Karpas-422 (cell line): ENCODE measurements at regions not wholly inside any gene's neighbourhood (a gene's known extent, or its start where the extent isn't known, plus 50 kb on each side); places are given as distances from the start of the nearest gene placed in this dataset.

Experiments used
- DNase-seq: peaks from one replicate; pipeline ENCODE4 v3.0.0-alpha.2; 2015
- H2AFZ ChIP-seq: fragments of 200-600 bp; sonication (generic); 2 replicates; pipeline ENCODE4 v1.6.1; 2014; ENCODE audit warnings: antibody characterized with exemption, low read length, mixed read lengths
- H3K27ac ChIP-seq: fragments of 200-600 bp; sonication (generic); 2 replicates; pipeline ENCODE4 v1.5.1; 2014; ENCODE audit warnings: mild to moderate bottlenecking, low read length, moderate library complexity
- H3K27me3 ChIP-seq: fragments of 200-600 bp; sonication (generic); 2 replicates; pipeline ENCODE4 v1.6.1; 2014; ENCODE audit warnings: low read length, mixed read lengths
- H3K36me3 ChIP-seq: fragments of 200-600 bp; sonication (generic); 2 replicates; pipeline ENCODE4 v1.6.1; 2014; ENCODE audit warnings: low read length, mixed read lengths; ENCODE audit not compliant: insufficient read depth
- H3K4me1 ChIP-seq: fragments of 200-600 bp; sonication (generic); 2 replicates; pipeline ENCODE4 v1.6.1; 2014; ENCODE audit warnings: mild to moderate bottlenecking, low read length, mixed read lengths
- H3K4me2 ChIP-seq: fragments of 200-600 bp; sonication (generic); 2 replicates; pipeline ENCODE4 v1.6.1; 2014; ENCODE audit warnings: low read length, low read depth, mild to moderate bottlenecking; ENCODE audit not compliant: poor library complexity, severe bottlenecking
- H3K4me3 ChIP-seq: fragments of 200-600 bp; sonication (generic); 2 replicates; pipeline ENCODE4 v1.5.1; 2014; ENCODE audit warnings: mild to moderate bottlenecking, antibody characterized with exemption, low read length, mixed read lengths
- H3K79me2 ChIP-seq: fragments of 200-600 bp; sonication (generic); 2 replicates; pipeline ENCODE4 v1.6.1; 2014; ENCODE audit warnings: mild to moderate bottlenecking, low read length, mixed read lengths
- H3K9ac ChIP-seq: fragments of 200-600 bp; sonication (generic); 2 replicates; pipeline ENCODE4 v1.6.0; 2014; ENCODE audit warnings: low read length
- H3K9me2 ChIP-seq: fragments of 200-600 bp; sonication (generic), shearing (Covaris generic); replicated peaks from 2 replicates; pipeline ENCODE4 v1.6.0; 2014; ENCODE audit warnings: mild to moderate bottlenecking, low read length, moderate library complexity; ENCODE audit not compliant: insufficient read depth
- H3K9me3 ChIP-seq: fragments of 300-700, 200-600 bp; sonication (generic); 2 replicates; pipeline ENCODE4 v1.6.1; 2014; ENCODE audit warnings: low read length, mixed read lengths
- H4K20me1 ChIP-seq: fragments of 200-600 bp; sonication (generic); 2 replicates; pipeline ENCODE4 v1.6.1; 2014; ENCODE audit warnings: mild to moderate bottlenecking, antibody characterized with exemption, low read length, low read depth; ENCODE audit not compliant: insufficient read depth

DNA sequence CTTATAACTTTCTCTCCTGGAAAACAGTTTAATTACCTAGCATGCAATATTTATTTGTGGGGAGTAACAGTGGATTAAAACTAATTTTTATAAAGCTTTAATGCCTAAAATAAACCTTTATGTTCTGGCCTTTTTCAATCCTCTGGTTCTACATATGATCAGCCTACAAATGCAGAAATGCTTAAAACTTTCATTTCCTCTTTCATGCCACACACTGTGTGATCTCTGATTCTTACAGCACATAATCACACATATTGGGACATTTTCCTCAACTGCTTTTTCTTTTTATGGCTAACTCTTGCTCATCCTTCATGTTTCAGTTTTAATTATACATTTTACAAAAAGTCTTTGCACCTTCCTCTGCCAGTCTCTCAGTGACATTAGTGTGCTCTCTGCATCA, 910.8 kb upstream of the SLITRK6 start:
- Histone ChIP-seq H3K27ac (no peak overlapping the region), H3K4me2 (no peak overlapping the region), H3K9me2 (no peaks in the 10 kb centered on the region), H3K36me3 (no peaks in the 10 kb centered on the region; the same call in 1 of the 2 replicates), H3K27me3 (no peaks in the 10 kb centered on the region), H3K9me3 (peaks cover 8% of the 10 kb centered on the region), H3K4me3 (no peak overlapping the region), H3K9ac (no peak overlapping the region), H4K20me1 (no peaks in the 10 kb centered on the region), H2AFZ (peak overlapping the region; percentile 61; the same call in 1 of the 2 replicates), H3K79me2 (no peaks in the 10 kb centered on the region), H3K4me1 (peaks cover 10% of the 10 kb centered on the region)
- DNase-seq, result peak; percentile 66

DNA sequence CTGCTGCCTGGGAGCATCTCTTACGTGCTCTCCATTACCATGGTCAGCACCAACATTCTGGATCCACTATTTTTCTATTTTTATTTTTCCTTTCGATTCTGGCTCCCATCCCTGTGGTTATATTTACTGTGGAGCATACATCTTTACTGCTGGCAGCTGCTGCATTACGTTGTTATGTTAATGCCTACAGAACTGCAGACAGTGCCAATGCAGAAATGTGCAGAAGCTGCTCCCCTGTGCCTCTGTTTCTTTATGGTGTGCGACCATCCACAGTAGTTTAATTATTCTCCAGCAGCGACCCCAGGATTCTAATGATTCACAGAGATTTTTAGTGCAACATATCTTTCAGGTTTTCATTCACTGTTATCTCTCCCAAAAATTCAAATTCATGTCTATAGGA, 911.7 kb upstream of the SLITRK6 start:
- H3K27ac ChIP-seq, result no peak overlapping the region
- no peak overlapping the region for H3K4me2 ChIP-seq
- H3K9me2 ChIP-seq, result no peaks in the 10 kb centered on the region
- DNase-seq, result no peak
- peaks cover 10% of the 10 kb centered on the region for H3K4me1 ChIP-seq
- H3K9ac ChIP-seq, result no peak overlapping the region
- H3K9me3 ChIP-seq, result peaks cover 8% of the 10 kb centered on the region
- no peaks in the 10 kb centered on the region for H4K20me1 ChIP-seq
- H3K4me3 ChIP-seq, result no peak overlapping the region
- H3K79me2 ChIP-seq, result no peaks in the 10 kb centered on the region
- 0 out of 2 replicates have a peak overlapping the region, but pooled peaks have one; percentile 8 for H2AFZ ChIP-seq
- no peaks in the 10 kb centered on the region for H3K27me3 ChIP-seq
- H3K36me3 ChIP-seq, result no peaks in the 10 kb centered on the region; the same call in 1 of the 2 replicates

DNA sequence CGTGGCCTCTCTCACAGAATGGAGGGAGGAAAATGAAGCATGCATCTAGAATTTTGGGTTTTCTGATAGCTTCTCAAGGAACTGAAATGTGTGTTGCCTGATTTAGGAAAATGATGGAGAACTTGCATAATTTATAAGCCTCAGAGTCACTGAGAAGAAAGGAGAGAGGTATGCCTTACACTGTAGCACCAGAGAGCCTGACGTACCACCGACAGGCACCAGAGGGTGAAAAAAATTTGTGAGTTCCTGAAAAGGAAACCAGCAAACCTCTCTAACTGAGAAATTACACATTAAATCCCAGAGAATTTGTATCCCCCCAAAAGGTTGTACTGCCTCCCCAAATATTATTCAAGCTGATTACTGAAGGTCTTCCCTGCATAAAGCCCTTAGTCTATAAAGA, 915.3 kb upstream of the SLITRK6 start:
- H3K9ac ChIP-seq, result no peak overlapping the region
- no peaks in the 10 kb centered on the region for H3K9me2 ChIP-seq
- peak overlapping the region; percentile 49; the same call in 1 of the 2 replicates for H2AFZ ChIP-seq
- H3K79me2 ChIP-seq, result no peaks in the 10 kb centered on the region
- H4K20me1 ChIP-seq, result no peaks in the 10 kb centered on the region
- no peaks in the 10 kb centered on the region for H3K27me3 ChIP-seq
- H3K4me2 ChIP-seq, result no peak overlapping the region
- no peaks in the 10 kb centered on the region for H3K36me3 ChIP-seq
- DNase-seq, result no peak
- H3K27ac ChIP-seq, result no peak overlapping the region
- peaks cover 1% of the 10 kb centered on the region; the same call in 1 of the 2 replicates for H3K9me3 ChIP-seq
- no peak overlapping the region for H3K4me3 ChIP-seq
- peaks cover 10% of the 10 kb centered on the region for H3K4me1 ChIP-seq

DNA sequence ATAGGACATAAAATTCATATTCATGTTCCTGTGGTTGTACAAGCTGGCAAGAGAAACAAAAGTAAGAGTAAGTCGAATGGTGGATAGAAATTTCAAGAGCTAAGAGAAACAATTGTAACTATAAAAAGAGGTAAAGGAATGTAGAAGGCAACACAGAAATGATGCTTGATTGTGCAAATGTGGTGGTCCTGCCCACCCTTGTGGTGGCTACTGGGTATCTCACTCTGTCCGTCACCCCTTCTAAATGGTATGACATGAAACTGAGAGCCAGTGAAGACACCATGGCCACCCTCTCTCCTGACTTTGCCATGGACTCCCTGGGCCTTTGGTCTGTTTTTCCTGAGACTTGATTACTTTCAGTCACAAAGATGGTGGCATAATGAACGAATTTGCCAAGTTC, 925.9 kb upstream of the SLITRK6 start:
- no peak overlapping the region for H3K4me3 ChIP-seq
- H3K9ac ChIP-seq, result no peak overlapping the region
- peak; percentile 71 for DNase-seq
- H3K4me2 ChIP-seq, result peak overlapping the region; percentile 18
- H3K79me2 ChIP-seq, result no peaks in the 10 kb centered on the region
- H3K4me1 ChIP-seq, result peaks cover 4% of the 10 kb centered on the region; the same call in 1 of the 2 replicates
- no peaks in the 10 kb centered on the region for H3K36me3 ChIP-seq
- H3K27me3 ChIP-seq, result no peaks in the 10 kb centered on the region
- H4K20me1 ChIP-seq, result no peaks in the 10 kb centered on the region
- no peak overlapping the region for H3K27ac ChIP-seq
- H3K9me2 ChIP-seq, result no peaks in the 10 kb centered on the region
- peak overlapping the region; percentile 86 for H2AFZ ChIP-seq
- peaks cover 3% of the 10 kb centered on the region; the same call in 1 of the 2 replicates for H3K9me3 ChIP-seq

DNA sequence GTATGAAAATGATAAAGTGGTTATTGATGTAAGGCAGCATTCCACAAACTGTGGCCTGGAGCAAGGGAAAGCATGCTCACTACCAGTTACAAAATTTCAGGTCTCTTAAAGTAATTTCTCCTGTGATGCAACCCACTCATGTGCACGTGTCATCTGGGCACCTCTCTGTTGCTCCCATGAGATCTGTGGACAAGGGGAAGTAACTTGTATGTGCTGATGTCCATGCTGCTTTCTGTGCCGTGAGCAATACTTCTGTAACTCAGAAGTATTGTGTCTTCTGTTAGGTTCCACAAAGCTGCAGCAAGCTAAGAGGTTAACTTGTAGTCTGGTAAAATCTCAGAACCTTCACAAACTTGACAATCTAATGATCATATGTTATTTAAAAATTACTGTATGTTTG, 930.0 kb upstream of the SLITRK6 start:
- H4K20me1 ChIP-seq, result no peaks in the 10 kb centered on the region
- no peaks in the 10 kb centered on the region for H3K79me2 ChIP-seq
- peak; percentile 52 for DNase-seq
- no peak overlapping the region for H3K4me3 ChIP-seq
- no peaks in the 10 kb centered on the region; the same call in none of the 2 replicates for H3K9me3 ChIP-seq
- no peak overlapping the region for H3K9ac ChIP-seq
- H3K4me1 ChIP-seq, result peaks cover 4% of the 10 kb centered on the region; the same call in 1 of the 2 replicates
- no peaks in the 10 kb centered on the region for H3K27me3 ChIP-seq
- H3K36me3 ChIP-seq, result no peaks in the 10 kb centered on the region
- no peak overlapping the region for H3K4me2 ChIP-seq
- H2AFZ ChIP-seq, result peak overlapping the region; percentile 77; the same call in 1 of the 2 replicates
- no peak overlapping the region for H3K27ac ChIP-seq
- no peaks in the 10 kb centered on the region for H3K9me2 ChIP-seq

DNA sequence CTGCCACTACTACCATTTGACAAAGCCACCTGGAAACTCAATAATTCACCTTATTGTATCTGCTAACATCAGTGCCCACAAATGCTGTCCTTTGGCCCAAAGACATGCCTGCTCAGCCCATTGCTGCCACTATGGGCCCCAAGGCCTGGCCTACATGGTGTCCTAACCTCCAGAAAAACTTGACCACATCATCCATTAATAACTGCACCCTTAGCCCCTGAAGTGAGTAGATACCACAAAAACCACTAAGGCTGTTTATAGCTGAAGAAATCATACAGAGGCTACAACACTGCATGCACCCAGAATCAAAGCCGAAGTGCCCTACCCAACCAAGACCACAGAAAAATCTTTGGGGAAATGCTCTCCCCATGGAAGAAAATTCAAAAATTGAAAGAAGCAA, 932.8 kb upstream of the SLITRK6 start:
- no peak overlapping the region for H3K4me2 ChIP-seq
- no peak overlapping the region for H2AFZ ChIP-seq
- H3K79me2 ChIP-seq, result no peaks in the 10 kb centered on the region
- H3K9me2 ChIP-seq, result no peaks in the 10 kb centered on the region
- H3K36me3 ChIP-seq, result no peaks in the 10 kb centered on the region
- H3K9me3 ChIP-seq, result peaks cover 7% of the 10 kb centered on the region
- H3K27ac ChIP-seq, result no peak overlapping the region
- H3K4me3 ChIP-seq, result no peak overlapping the region
- H3K9ac ChIP-seq, result no peak overlapping the region
- no peaks in the 10 kb centered on the region for H4K20me1 ChIP-seq
- H3K27me3 ChIP-seq, result no peaks in the 10 kb centered on the region
- H3K4me1 ChIP-seq, result no peaks in the 10 kb centered on the region; the same call in 1 of the 2 replicates
- no peak for DNase-seq

DNA sequence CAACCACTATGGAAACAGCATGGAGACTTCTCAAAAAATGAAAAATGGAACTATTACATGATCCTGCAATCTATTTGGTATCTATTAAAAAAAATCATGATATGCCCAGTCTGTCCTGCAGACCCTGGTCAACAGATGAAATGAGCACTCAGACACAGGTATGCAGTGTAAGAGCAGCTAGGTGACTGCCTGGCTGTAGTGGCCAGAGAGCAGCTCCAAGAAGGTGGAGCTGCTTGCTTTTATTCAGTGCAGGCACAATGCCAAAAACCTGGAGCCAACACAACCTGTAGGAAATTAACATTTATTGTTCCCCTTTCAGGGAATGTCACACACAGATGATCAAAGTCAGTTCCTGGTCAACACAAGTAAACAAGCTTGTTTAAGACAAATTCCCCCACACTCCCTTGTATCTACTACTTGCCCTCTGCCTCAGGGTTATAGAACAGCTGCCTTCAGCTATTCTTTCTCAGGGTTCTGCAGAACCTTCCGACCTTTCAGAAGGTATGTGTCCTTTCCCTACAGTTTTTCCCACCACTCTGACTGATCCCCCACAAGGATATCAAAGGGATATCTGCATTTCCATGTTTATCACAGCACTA, 933.7 kb upstream of the SLITRK5 start:
- Histone ChIP-seq H3K36me3 (no peaks in the 10 kb centered on the region; the same call in 1 of the 2 replicates), H3K4me1 (no peaks in the 10 kb centered on the region), H3K4me2 (no peak overlapping the region), H3K9me3 (peaks cover 12% of the 10 kb centered on the region), H4K20me1 (no peaks in the 10 kb centered on the region), H3K4me3 (no peak overlapping the region), H3K27me3 (no peaks in the 10 kb centered on the region), H3K9me2 (no peaks in the 10 kb centered on the region), H2AFZ (0 out of 2 replicates have a peak overlapping the region, but pooled peaks have one; percentile 26), H3K27ac (no peak overlapping the region), H3K9ac (no peak overlapping the region), H3K79me2 (no peaks in the 10 kb centered on the region)
- DNase-seq, result no peak

DNA sequence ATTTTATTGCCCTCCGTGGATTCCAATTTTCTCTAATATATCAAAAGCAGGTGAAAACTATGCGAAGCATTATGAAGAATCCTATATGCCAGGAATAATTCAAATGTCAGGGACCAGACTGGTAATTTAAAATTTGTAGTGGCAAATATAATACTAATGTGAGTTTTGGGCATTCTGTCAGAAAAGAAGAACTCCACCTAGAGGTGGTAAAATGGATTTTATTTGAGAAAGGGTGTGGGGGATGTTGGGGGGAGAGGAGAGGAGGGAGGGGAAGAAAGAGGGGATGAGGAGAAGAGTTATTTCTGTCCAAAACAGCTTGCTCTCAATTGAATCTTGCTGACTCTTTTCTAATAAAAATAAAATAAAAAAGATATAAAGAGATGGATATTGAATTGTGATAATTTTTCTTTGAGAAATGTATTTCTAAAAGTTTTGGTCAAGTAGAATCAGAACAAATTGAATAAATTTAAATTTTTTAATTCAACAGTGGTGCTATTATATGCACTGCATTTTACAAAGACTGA, 929.3 kb upstream of the SLITRK5 start:
- no peak overlapping the region for H3K4me3 ChIP-seq

More for the DNA sequence above, 929.3 kb upstream of the SLITRK5 start:
- no peak overlapping the region for H3K9ac ChIP-seq
- no peaks in the 10 kb centered on the region for H3K79me2 ChIP-seq
- no peaks in the 10 kb centered on the region for H3K27me3 ChIP-seq
- H3K9me3 ChIP-seq, result peaks cover 6% of the 10 kb centered on the region
- DNase-seq, result no peak
- no peak overlapping the region for H3K27ac ChIP-seq
- H3K4me1 ChIP-seq, result no peaks in the 10 kb centered on the region
- peak overlapping the region; percentile 90 for H2AFZ ChIP-seq
- no peaks in the 10 kb centered on the region; the same call in 1 of the 2 replicates for H3K36me3 ChIP-seq
- no peaks in the 10 kb centered on the region for H4K20me1 ChIP-seq
- H3K9me2 ChIP-seq, result no peaks in the 10 kb centered on the region
- H3K4me2 ChIP-seq, result no peak overlapping the region
